SH-SY5Y (cell line): ENCODE measurements at regions not wholly inside any gene's neighbourhood (a gene's known extent, or its start where the extent isn't known, plus 50 kb on each side); places are given as distances from the start of the nearest gene placed in this dataset.

Experiments used
- GATA2 ChIP-seq: IDR thresholded peaks from 2 replicates; pipeline ENCODE4 v1.6.1; 2011; ENCODE audit warnings: mild to moderate bottlenecking, low read depth, low read length
- GATA3 ChIP-seq: IDR thresholded peaks from 2 replicates; pipeline ENCODE4 v1.6.1; 2011; ENCODE audit warnings: low read depth, mild to moderate bottlenecking, low read length, moderate library complexity

DNA sequence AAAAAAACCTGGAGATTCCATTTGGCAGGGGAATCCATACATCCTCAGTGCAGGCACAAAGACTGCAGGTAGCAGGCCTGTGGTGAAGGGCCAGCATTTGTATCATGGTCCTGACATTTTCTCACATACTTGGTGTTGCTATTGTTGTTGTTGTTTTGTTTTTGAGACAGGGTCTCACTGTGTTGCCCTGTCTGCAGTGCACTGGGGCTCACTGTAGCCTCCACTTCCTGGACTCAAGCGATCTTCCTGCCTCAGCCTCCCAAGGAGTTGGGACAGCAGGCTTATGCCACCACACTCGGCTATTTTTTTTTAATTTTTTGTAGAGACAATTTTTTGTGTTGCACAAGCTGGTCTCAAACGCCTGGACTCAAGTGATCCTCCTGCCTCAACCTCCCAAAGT lies 140.8 kb upstream of the ZNF644 start:
- TF ChIP-seq GATA3 (no peak), GATA2 (no peak)
